ENCODE measurements at regions not wholly inside any gene's neighbourhood (a gene's known extent, or its start where the extent isn't known, plus 50 kb on each side); places are given as distances from the start of the nearest gene placed in this dataset.
A peak's percentile ranks its signal among the peaks of the same experiment; 100 is the strongest.

- Histone ChIP-seq H3K9ac (ENCODE audit: low read length) (no peak overlapping the region), H3K36me3 (ENCODE audit: control insufficient read depth, insufficient read depth, low read length, severe bottlenecking) (no peaks in the 10 kb centered on the region), H3K4me1 (ENCODE audit: control insufficient read depth, insufficient read depth, low read length) (no peaks in the 10 kb centered on the region), H3K27me3 (replicated peaks; ENCODE audit: control insufficient read depth, insufficient read depth, low read length) (no peaks in the 10 kb centered on the region), H3K9me3 (ENCODE audit: control insufficient read depth, low read length) (peaks cover 4% of the 10 kb centered on the region), H3K4me3 (ENCODE audit: low read length) (no peak overlapping the region)
- DNase-seq (ENCODE audit: low read depth): peak; percentile 33
Measured at GRCh38 chr13:73274147-73274546, 215.3 kb downstream of the KLF5 start.

- peak; percentile 75 for DNase-seq (ENCODE audit: low read depth)
Measured at GRCh38 chr13:73273745-73274144, 214.9 kb downstream of the KLF5 start.

GRCh38 chr13:73273276-73273675, 214.5 kb downstream of the KLF5 start:
- Histone ChIP-seq H3K4me3 (ENCODE audit: low read length) (no peak overlapping the region), H3K27me3 (replicated peaks; ENCODE audit: control insufficient read depth, insufficient read depth, low read length) (no peaks in the 10 kb centered on the region), H3K36me3 (ENCODE audit: control insufficient read depth, insufficient read depth, low read length, severe bottlenecking) (no peaks in the 10 kb centered on the region), H3K4me1 (ENCODE audit: control insufficient read depth, insufficient read depth, low read length) (no peaks in the 10 kb centered on the region), H3K9ac (ENCODE audit: low read length) (no peak overlapping the region), H3K9me3 (ENCODE audit: control insufficient read depth, low read length) (peaks cover 4% of the 10 kb centered on the region)
- DNase-seq (ENCODE audit: low read depth): no peak

More at GRCh38 chr13:73273745-73274144, 214.9 kb downstream of the KLF5 start:
- H3K36me3 ChIP-seq (ENCODE audit: control insufficient read depth, insufficient read depth, low read length, severe bottlenecking): no peaks in the 10 kb centered on the region
- H3K27me3 ChIP-seq (replicated peaks; ENCODE audit: control insufficient read depth, insufficient read depth, low read length): no peaks in the 10 kb centered on the region
- no peak overlapping the region for H3K9ac ChIP-seq (ENCODE audit: low read length)
- no peaks in the 10 kb centered on the region for H3K4me1 ChIP-seq (ENCODE audit: control insufficient read depth, insufficient read depth, low read length)
- H3K4me3 ChIP-seq (ENCODE audit: low read length): no peak overlapping the region
- H3K9me3 ChIP-seq (ENCODE audit: control insufficient read depth, low read length): peaks cover 4% of the 10 kb centered on the region

GRCh38 chr13:73272831-73273230, 214.0 kb downstream of the KLF5 start:
- Histone ChIP-seq H3K36me3 (ENCODE audit: control insufficient read depth, insufficient read depth, low read length, severe bottlenecking) (no peaks in the 10 kb centered on the region), H3K4me1 (ENCODE audit: control insufficient read depth, insufficient read depth, low read length) (no peaks in the 10 kb centered on the region), H3K9ac (ENCODE audit: low read length) (no peak overlapping the region), H3K4me3 (ENCODE audit: low read length) (no peak overlapping the region), H3K9me3 (ENCODE audit: control insufficient read depth, low read length) (peaks cover 4% of the 10 kb centered on the region), H3K27me3 (replicated peaks; ENCODE audit: control insufficient read depth, insufficient read depth, low read length) (no peaks in the 10 kb centered on the region)
- DNase-seq (ENCODE audit: low read depth): no peak

- H3K27me3 ChIP-seq (replicated peaks; ENCODE audit: control insufficient read depth, insufficient read depth, low read length): no peaks in the 10 kb centered on the region
- H3K9me3 ChIP-seq (ENCODE audit: control insufficient read depth, low read length): no peaks in the 10 kb centered on the region
Measured at GRCh38 chr13:73268306-73268705, 209.5 kb downstream of the KLF5 start.

GRCh38 chr13:73266640-73267180, 207.9 kb downstream of the KLF5 start:
- H3K9ac ChIP-seq (ENCODE audit: low read length): no peak overlapping the region
- no peaks in the 10 kb centered on the region for H3K4me1 ChIP-seq (ENCODE audit: control insufficient read depth, insufficient read depth, low read length)
- no peaks in the 10 kb centered on the region for H3K36me3 ChIP-seq (ENCODE audit: control insufficient read depth, insufficient read depth, low read length, severe bottlenecking)
- H3K27me3 ChIP-seq (replicated peaks; ENCODE audit: control insufficient read depth, insufficient read depth, low read length): no peaks in the 10 kb centered on the region
- DNase-seq (ENCODE audit: low read depth): no peak
- no peaks in the 10 kb centered on the region for H3K9me3 ChIP-seq (ENCODE audit: control insufficient read depth, low read length)
- no peak overlapping the region for H3K4me3 ChIP-seq (ENCODE audit: low read length)

More at GRCh38 chr13:73268306-73268705, 209.5 kb downstream of the KLF5 start:
- Histone ChIP-seq H3K9ac (ENCODE audit: low read length) (no peak overlapping the region), H3K4me3 (ENCODE audit: low read length) (no peak overlapping the region), H3K4me1 (ENCODE audit: control insufficient read depth, insufficient read depth, low read length) (no peaks in the 10 kb centered on the region), H3K36me3 (ENCODE audit: control insufficient read depth, insufficient read depth, low read length, severe bottlenecking) (no peaks in the 10 kb centered on the region)
- DNase-seq (ENCODE audit: low read depth): peak; percentile 39

GRCh38 chr13:73262862-73263627, 204.2 kb downstream of the KLF5 start:
- H3K4me3 ChIP-seq (ENCODE audit: low read length): no peak overlapping the region
- no peak overlapping the region for H3K9ac ChIP-seq (ENCODE audit: low read length)
- no peak for DNase-seq (ENCODE audit: low read depth)
- no peaks in the 10 kb centered on the region for H3K4me1 ChIP-seq (ENCODE audit: control insufficient read depth, insufficient read depth, low read length)
- no peaks in the 10 kb centered on the region for H3K27me3 ChIP-seq (replicated peaks; ENCODE audit: control insufficient read depth, insufficient read depth, low read length)
- H3K36me3 ChIP-seq (ENCODE audit: control insufficient read depth, insufficient read depth, low read length, severe bottlenecking): no peaks in the 10 kb centered on the region
- no peaks in the 10 kb centered on the region for H3K9me3 ChIP-seq (ENCODE audit: control insufficient read depth, low read length)

- Histone ChIP-seq H3K36me3 (ENCODE audit: control insufficient read depth, insufficient read depth, low read length, severe bottlenecking) (no peaks in the 10 kb centered on the region), H3K4me3 (ENCODE audit: low read length) (no peak overlapping the region), H3K9ac (ENCODE audit: low read length) (no peak overlapping the region), H3K4me1 (ENCODE audit: control insufficient read depth, insufficient read depth, low read length) (no peaks in the 10 kb centered on the region), H3K9me3 (ENCODE audit: control insufficient read depth, low read length) (no peaks in the 10 kb centered on the region), H3K27me3 (replicated peaks; ENCODE audit: control insufficient read depth, insufficient read depth, low read length) (no peaks in the 10 kb centered on the region)
- DNase-seq (ENCODE audit: low read depth): no peak
Measured at GRCh38 chr13:73261739-73262216, 203.0 kb downstream of the KLF5 start.

- Histone ChIP-seq H3K27me3 (replicated peaks; ENCODE audit: control insufficient read depth, insufficient read depth, low read length) (no peaks in the 10 kb centered on the region), H3K9me3 (ENCODE audit: control insufficient read depth, low read length) (no peaks in the 10 kb centered on the region), H3K36me3 (ENCODE audit: control insufficient read depth, insufficient read depth, low read length, severe bottlenecking) (no peaks in the 10 kb centered on the region), H3K4me1 (ENCODE audit: control insufficient read depth, insufficient read depth, low read length) (no peaks in the 10 kb centered on the region), H3K4me3 (ENCODE audit: low read length) (no peak overlapping the region), H3K9ac (ENCODE audit: low read length) (no peak overlapping the region)
- DNase-seq (ENCODE audit: low read depth): no peak
Measured at GRCh38 chr13:73259061-73260017, 200.5 kb downstream of the KLF5 start.

- no peaks in the 10 kb centered on the region for H3K27me3 ChIP-seq (replicated peaks; ENCODE audit: control insufficient read depth, insufficient read depth, low read length)
- no peak overlapping the region for H3K4me3 ChIP-seq (ENCODE audit: low read length)
- H3K4me1 ChIP-seq (ENCODE audit: control insufficient read depth, insufficient read depth, low read length): no peaks in the 10 kb centered on the region
- DNase-seq (ENCODE audit: low read depth): no peak
- no peak overlapping the region for H3K9ac ChIP-seq (ENCODE audit: low read length)
- H3K36me3 ChIP-seq (ENCODE audit: control insufficient read depth, insufficient read depth, low read length, severe bottlenecking): no peaks in the 10 kb centered on the region
- no peaks in the 10 kb centered on the region for H3K9me3 ChIP-seq (ENCODE audit: control insufficient read depth, low read length)
Measured at GRCh38 chr13:73258406-73258805, 199.6 kb downstream of the KLF5 start.

- H3K27me3 ChIP-seq (replicated peaks; ENCODE audit: control insufficient read depth, insufficient read depth, low read length): no peaks in the 10 kb centered on the region
- H3K9ac ChIP-seq (ENCODE audit: low read length): no peak overlapping the region
- H3K9me3 ChIP-seq (ENCODE audit: control insufficient read depth, low read length): no peaks in the 10 kb centered on the region
- no peak overlapping the region for H3K4me3 ChIP-seq (ENCODE audit: low read length)
- no peaks in the 10 kb centered on the region for H3K4me1 ChIP-seq (ENCODE audit: control insufficient read depth, insufficient read depth, low read length)
- H3K36me3 ChIP-seq (ENCODE audit: control insufficient read depth, insufficient read depth, low read length, severe bottlenecking): no peaks in the 10 kb centered on the region
- DNase-seq (ENCODE audit: low read depth): no peak
Measured at GRCh38 chr13:73254827-73255226, 196.0 kb downstream of the KLF5 start.
